Ammon's horn (tissue), 1 donor: ENCODE measurements at regions not wholly inside any gene's neighbourhood (a gene's known extent, or its start where the extent isn't known, plus 50 kb on each side); places are given as distances from the start of the nearest gene placed in this dataset.

ENCODE experiments used
- DNase-seq: peaks from one replicate; pipeline ENCODE4 v3.0.0-alpha.2; 2016; ENCODE audit warnings: low spot score

GRCh38 chr16:54628796-54629625 is 301.7 kb upstream of the IRX5 start:
- no peak for DNase-seq

- DNase-seq = no peak
Observed at GRCh38 chr16:54627616-54628015, 303.0 kb upstream of the IRX5 start.

- DNase-seq = no peak
Observed at GRCh38 chr16:54623636-54624035, 307.0 kb upstream of the IRX5 start.

GRCh38 chr16:54620197-54620596 is 310.5 kb upstream of the IRX5 start:
- DNase-seq = no peak

- no peak for DNase-seq
Observed at GRCh38 chr16:54616610-54617009, 314.1 kb upstream of the IRX5 start.

GRCh38 chr16:54605536-54606066 is 319.0 kb upstream of the IRX3 start:
- no peak for DNase-seq

- peak; percentile 5 for DNase-seq
Observed at GRCh38 chr16:54602666-54603065, 316.1 kb upstream of the IRX3 start.

GRCh38 chr16:54597222-54597621 is 310.6 kb upstream of the IRX3 start:
- DNase-seq = no peak

GRCh38 chr16:54595621-54596020 is 309.0 kb upstream of the IRX3 start:
- DNase-seq = no peak

- DNase-seq = no peak
Observed at GRCh38 chr16:54594601-54595391, 308.2 kb upstream of the IRX3 start.

- DNase-seq = no peak
Observed at GRCh38 chr16:54591816-54592246, 305.2 kb upstream of the IRX3 start.

- DNase-seq = no peak
Observed at GRCh38 chr16:54590836-54591235, 304.2 kb upstream of the IRX3 start.

GRCh38 chr16:54589326-54589725 is 302.7 kb upstream of the IRX3 start:
- no peak for DNase-seq

- DNase-seq = no peak
Observed at GRCh38 chr16:54588026-54588425, 301.4 kb upstream of the IRX3 start.

GRCh38 chr16:54587176-54587515 is 300.6 kb upstream of the IRX3 start:
- DNase-seq = no peak

- no peak for DNase-seq
Observed at GRCh38 chr16:54586474-54587175, 300.0 kb upstream of the IRX3 start.

- no peak for DNase-seq
Observed at GRCh38 chr16:54585998-54586340, 299.4 kb upstream of the IRX3 start.

GRCh38 chr16:54585094-54585997 is 298.8 kb upstream of the IRX3 start:
- DNase-seq = no peak

GRCh38 chr16:54584121-54584520 is 297.5 kb upstream of the IRX3 start:
- DNase-seq = no peak

GRCh38 chr16:54582631-54583250 is 296.2 kb upstream of the IRX3 start:
- no peak for DNase-seq

- no peak for DNase-seq
Observed at GRCh38 chr16:54579106-54579728, 292.6 kb upstream of the IRX3 start.
